Sciatic nerve (tissue), 2 donors: ENCODE measurements at regions not wholly inside any gene's neighbourhood (a gene's known extent, or its start where the extent isn't known, plus 50 kb on each side); places are given as distances from the start of the nearest gene placed in this dataset.

Experiments used
- ATAC-seq: fragments of 200-7000 bp; cut with Tn5 transposase; one replicate; pipeline ENCODE4 v1.9.1; 2020; ENCODE audit warnings: mild to moderate bottlenecking, moderate library complexity
- DNase-seq: peaks from one replicate; pipeline ENCODE4 v3.0.0-alpha.2; 2020; ENCODE audit warnings: low spot score
- intact Hi-C: fragments of 100-400 bp; cut with DNase I; formaldehyde crosslinking; loops from one replicate; pipeline ENCODE4 v1.14.2; 2022
- donor health status: DM: no; HTN: no; CAD: no.
- donor health status: DM: no; HTN: no; CAD: no.

- DNase-seq, result no peak
- ATAC-seq, result peak; percentile 45
- intact Hi-C loops, result no loop called here
Measured at GRCh38 chr10:43892062-43892770, 243.5 kb upstream of the ZNF32 start.

GRCh38 chr10:43891241-43891640, 242.6 kb upstream of the ZNF32 start:
- ATAC-seq (no peak), DNase-seq (no peak)
- intact Hi-C loops, result no loop called here

- no peak for ATAC-seq
- no peak for DNase-seq
- intact Hi-C loops, result no loop called here
Measured at GRCh38 chr10:43890124-43890523, 241.4 kb upstream of the ZNF32 start.

- ATAC-seq (no peak), DNase-seq (no peak)
- intact Hi-C loops, result no loop called here
Measured at GRCh38 chr10:43888586-43888985, 239.9 kb upstream of the ZNF32 start.

- intact Hi-C loops, result no loop called here
Measured at GRCh38 chr10:43885842-43886241, 237.2 kb upstream of the ZNF32 start.

GRCh38 chr10:43885252-43885651, 236.6 kb upstream of the ZNF32 start:
- DNase-seq (no peak), ATAC-seq (no peak)
- intact Hi-C loops, result no loop called here

More at GRCh38 chr10:43885842-43886241, 237.2 kb upstream of the ZNF32 start:
- ATAC-seq (no peak), DNase-seq (no peak)

- intact Hi-C loops, result no loop called here
- DNase-seq (no peak), ATAC-seq (no peak)
Measured at GRCh38 chr10:43884501-43885105, 235.9 kb upstream of the ZNF32 start.

GRCh38 chr10:43882711-43883110, 234.0 kb upstream of the ZNF32 start:
- intact Hi-C loops, result no loop called here
- ATAC-seq (no peak), DNase-seq (no peak)

GRCh38 chr10:43881657-43882056, 233.0 kb upstream of the ZNF32 start:
- ATAC-seq, result no peak
- peak; percentile 50 for DNase-seq
- intact Hi-C loops, result no loop called here

GRCh38 chr10:43880160-43880559, 231.5 kb upstream of the ZNF32 start:
- ATAC-seq (peak; percentile 39), DNase-seq (peak; percentile 22)
- intact Hi-C loops, result no loop called here

- ATAC-seq (peak; percentile 41), DNase-seq (peak; percentile 41)
- intact Hi-C loops, result no loop called here
Measured at GRCh38 chr10:43879742-43880141, 231.1 kb upstream of the ZNF32 start.

- DNase-seq (peak; percentile 27), ATAC-seq (no peak)
- intact Hi-C loops, result no loop called here
Measured at GRCh38 chr10:43879162-43879561, 230.5 kb upstream of the ZNF32 start.

- intact Hi-C loops, result no loop called here
- ATAC-seq (no peak), DNase-seq (peak; percentile 60)
Measured at GRCh38 chr10:43878386-43878785, 229.7 kb upstream of the ZNF32 start.

GRCh38 chr10:43876976-43877375, 228.3 kb upstream of the ZNF32 start:
- DNase-seq (no peak), ATAC-seq (no peak)
- intact Hi-C loops, result no loop called here

- DNase-seq (peak; percentile 32), ATAC-seq (no peak)
- intact Hi-C loops, result no loop called here
Measured at GRCh38 chr10:43874984-43875383, 226.3 kb upstream of the ZNF32 start.

GRCh38 chr10:43873717-43874116, 225.0 kb upstream of the ZNF32 start:
- intact Hi-C loops, result no loop called here
- peak; percentile 31 for DNase-seq
- no peak for ATAC-seq

GRCh38 chr10:43872644-43873043, 224.0 kb upstream of the ZNF32 start:
- intact Hi-C loops, result no loop called here
- ATAC-seq, result no peak
- DNase-seq, result no peak

GRCh38 chr10:43871545-43871944, 222.9 kb upstream of the ZNF32 start:
- ATAC-seq, result no peak
- intact Hi-C loops, result no loop called here
- DNase-seq, result peak; percentile 50

- intact Hi-C loops, result no loop called here
- ATAC-seq, result peak; percentile 74
- peak; percentile 61 for DNase-seq
Measured at GRCh38 chr10:43870968-43871439, 222.3 kb upstream of the ZNF32 start.

- DNase-seq (no peak), ATAC-seq (no peak)
- intact Hi-C loops, result no loop called here
Measured at GRCh38 chr10:43869669-43870322, 221.1 kb upstream of the ZNF32 start.
